Erythroblast (primary cell): ENCODE measurements at regions not wholly inside any gene's neighbourhood (a gene's known extent, or its start where the extent isn't known, plus 50 kb on each side); places are given as distances from the start of the nearest gene placed in this dataset.

Experiments
- GATA1 ChIP-seq: IDR thresholded peaks from 2 replicates; pipeline ENCODE4 v1.6.1; 2011; ENCODE audit warnings: low read depth, mild to moderate bottlenecking, control low read depth, low read length, moderate library complexity
- POLR2A ChIP-seq: IDR thresholded peaks from 2 replicates; pipeline ENCODE4 v1.6.1; 2011; ENCODE audit warnings: mild to moderate bottlenecking, low read length

DNA sequence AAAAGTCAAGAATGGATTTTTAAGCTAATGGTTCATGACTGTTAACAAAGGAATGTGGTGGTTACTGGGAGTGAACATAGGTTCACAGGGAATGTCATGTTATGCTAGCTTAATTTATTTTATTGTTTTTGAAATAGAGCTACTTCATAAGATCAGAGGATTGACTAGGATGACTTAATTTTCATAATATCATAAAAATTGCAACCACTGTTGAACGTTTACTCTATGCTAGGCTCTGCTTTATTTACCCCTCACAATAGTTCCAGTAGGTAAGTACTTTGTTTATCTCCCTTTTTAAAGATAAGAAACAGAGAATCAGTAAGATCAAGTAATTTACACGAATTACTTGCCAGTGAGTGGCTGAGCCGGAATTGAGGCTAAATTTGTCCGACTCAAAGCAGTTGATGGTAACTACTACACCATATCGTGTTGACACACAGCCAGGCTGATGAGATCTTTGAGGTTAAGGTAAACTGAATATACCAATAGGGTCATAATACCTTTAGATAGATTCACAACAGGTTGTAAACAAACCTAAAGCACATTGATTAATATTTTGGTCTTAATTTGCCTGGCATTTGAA, 194.6 kb upstream of the CITED2 start:
- TF ChIP-seq POLR2A (no peak), GATA1 (no peak)
